Epithelial cell of proximal tubule (primary cell): ENCODE measurements at regions not wholly inside any gene's neighbourhood (a gene's known extent, or its start where the extent isn't known, plus 50 kb on each side); places are given as distances from the start of the nearest gene placed in this dataset.

ENCODE experiments used
- DNase-seq: peaks from one replicate; pipeline ENCODE4 v3.0.0-alpha.2; 2011; ENCODE audit warnings: low read depth
- H3K4me3 ChIP-seq: 2 replicates; pipeline ENCODE4 v1.5.1; 2011; ENCODE audit warnings: low read depth, mild to moderate bottlenecking, low read length
- TF ChIP-seq, protein P1 (sequence below): conservative IDR thresholded peaks from 2 replicates; pipeline ENCODE4 v1.5.1; 2012; ENCODE audit warnings: low read depth, mild to moderate bottlenecking, low read length

DNA sequence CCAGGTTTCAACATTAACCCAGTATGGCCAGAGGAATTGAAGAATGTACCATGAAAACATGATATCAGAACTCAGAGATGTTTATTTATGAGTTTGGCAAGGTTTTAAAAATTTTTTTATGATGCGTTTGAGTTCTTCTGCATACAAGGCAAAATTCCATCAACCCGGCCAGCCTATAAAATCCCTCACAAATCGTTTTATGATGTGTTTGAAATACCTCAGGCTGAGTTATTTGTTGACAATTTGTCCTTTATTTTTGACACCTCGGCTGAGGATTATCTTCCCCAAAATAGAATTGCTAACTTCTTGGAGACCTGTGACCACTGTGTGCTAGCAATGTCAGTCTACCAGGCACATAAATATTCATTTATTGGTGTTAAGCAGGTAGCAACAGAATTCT, 91.9 kb upstream of the SLC24A3 start:
- TF ChIP-seq, protein P1, sequence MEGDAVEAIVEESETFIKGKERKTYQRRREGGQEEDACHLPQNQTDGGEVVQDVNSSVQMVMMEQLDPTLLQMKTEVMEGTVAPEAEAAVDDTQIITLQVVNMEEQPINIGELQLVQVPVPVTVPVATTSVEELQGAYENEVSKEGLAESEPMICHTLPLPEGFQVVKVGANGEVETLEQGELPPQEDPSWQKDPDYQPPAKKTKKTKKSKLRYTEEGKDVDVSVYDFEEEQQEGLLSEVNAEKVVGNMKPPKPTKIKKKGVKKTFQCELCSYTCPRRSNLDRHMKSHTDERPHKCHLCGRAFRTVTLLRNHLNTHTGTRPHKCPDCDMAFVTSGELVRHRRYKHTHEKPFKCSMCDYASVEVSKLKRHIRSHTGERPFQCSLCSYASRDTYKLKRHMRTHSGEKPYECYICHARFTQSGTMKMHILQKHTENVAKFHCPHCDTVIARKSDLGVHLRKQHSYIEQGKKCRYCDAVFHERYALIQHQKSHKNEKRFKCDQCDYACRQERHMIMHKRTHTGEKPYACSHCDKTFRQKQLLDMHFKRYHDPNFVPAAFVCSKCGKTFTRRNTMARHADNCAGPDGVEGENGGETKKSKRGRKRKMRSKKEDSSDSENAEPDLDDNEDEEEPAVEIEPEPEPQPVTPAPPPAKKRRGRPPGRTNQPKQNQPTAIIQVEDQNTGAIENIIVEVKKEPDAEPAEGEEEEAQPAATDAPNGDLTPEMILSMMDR, result no peak
- no peak overlapping the region for H3K4me3 ChIP-seq
- DNase-seq, result no peak

DNA sequence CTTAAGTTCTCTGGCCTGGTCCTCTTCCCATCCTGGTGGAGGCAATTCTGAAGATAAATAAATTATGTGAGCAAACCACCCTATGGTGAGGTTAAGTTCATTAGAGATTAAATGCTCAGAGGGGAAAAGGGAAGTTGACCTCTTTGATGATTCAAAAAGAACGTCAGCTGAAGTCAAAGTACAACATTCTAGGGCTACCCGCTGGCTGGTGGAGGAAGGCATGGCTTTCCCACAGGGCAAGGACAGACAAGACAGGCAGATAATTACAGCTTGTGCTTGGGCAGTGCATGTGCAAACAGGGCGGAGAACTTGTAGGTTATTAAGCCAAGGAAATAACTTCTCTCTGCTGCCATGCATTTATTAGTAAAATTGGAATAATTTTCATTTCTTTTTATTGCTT, 91.0 kb upstream of the SLC24A3 start:
- TF ChIP-seq, protein P1, result no peak
- H3K4me3 ChIP-seq, result no peak overlapping the region

DNA sequence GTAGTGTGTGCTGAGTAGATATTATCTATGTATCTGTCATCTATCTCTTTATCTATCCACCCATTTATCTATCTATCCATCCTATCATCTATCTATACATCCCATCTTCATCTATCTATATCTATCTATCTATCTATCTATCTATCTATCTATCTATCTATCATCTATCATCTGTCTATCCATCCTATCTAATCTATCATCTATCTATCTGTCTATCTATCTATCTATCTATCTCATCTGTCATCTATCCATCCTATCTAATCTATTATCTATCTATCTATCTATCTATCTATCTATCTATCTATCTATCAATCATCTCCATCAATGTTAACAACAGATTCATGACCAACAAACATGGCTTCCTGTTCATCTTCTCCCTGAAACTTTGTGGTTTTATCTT, 90.5 kb upstream of the SLC24A3 start:
- TF ChIP-seq, protein P1, result no peak
- H3K4me3 ChIP-seq, result no peak overlapping the region
- no peak for DNase-seq

More for the DNA sequence above, 91.0 kb upstream of the SLC24A3 start:
- no peak for DNase-seq

DNA sequence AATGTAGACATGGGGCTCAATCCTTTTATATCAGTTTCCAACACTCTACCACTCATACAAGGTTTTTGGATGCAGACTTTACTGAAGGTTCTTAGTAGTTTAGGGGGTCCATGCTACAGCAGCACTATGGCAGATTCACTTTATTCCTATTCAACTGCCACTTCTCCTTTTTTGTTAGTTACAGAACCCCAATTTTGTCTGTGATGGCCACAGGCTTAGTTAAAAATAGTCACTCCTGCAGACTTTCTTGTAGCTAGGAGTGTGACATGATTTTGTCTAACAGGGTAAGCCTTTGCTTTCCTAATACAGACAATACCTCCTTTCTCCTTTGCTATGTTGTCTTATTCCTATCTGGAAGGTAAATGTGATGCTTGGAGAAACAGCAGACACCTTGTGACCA, 90.0 kb upstream of the SLC24A3 start:
- TF ChIP-seq, protein P1, result no peak
- DNase-seq, result no peak
- H3K4me3 ChIP-seq, result no peak overlapping the region

DNA sequence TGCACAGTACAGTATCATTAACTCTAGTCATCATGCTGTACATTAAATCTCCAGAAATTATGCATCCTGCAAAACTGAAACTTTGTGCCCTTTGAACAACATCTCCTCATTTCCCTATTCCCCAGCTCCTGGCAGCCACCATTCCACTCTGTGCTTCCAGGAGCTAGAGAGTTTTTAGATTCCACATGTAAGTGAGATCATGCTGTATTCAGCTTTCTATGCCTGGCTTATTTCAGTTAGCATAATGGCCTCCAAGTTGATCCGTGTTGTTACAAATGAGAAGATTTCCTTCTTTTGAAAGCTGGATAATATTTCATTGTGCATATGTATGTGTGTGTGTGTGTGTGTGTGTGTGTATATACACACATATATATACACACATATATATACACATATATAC, 86.9 kb upstream of the SLC24A3 start:
- DNase-seq, result no peak
- no peak overlapping the region for H3K4me3 ChIP-seq
- TF ChIP-seq, protein P1, result no peak

DNA sequence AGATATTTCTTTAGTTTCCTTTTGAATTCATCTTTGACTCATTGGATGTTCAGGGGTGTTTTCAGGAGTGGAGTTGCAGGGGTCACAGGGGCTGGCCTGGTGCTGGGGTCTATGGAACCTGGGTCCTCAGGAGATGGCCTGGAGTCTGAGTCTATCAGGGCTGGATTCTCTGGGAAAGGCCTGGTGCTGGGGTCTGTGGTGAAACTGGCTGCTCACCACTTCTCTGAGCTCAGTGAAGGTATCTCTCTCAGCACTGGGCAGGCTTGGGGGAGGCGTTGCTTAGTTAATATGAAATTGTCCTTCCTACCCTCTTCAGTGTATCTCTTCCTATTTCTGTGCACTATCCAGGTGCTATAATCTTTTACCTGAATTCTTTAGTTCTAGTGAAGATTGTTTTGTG, 83.1 kb upstream of the SLC24A3 start:
- DNase-seq, result no peak
- TF ChIP-seq, protein P1, result no peak

DNA sequence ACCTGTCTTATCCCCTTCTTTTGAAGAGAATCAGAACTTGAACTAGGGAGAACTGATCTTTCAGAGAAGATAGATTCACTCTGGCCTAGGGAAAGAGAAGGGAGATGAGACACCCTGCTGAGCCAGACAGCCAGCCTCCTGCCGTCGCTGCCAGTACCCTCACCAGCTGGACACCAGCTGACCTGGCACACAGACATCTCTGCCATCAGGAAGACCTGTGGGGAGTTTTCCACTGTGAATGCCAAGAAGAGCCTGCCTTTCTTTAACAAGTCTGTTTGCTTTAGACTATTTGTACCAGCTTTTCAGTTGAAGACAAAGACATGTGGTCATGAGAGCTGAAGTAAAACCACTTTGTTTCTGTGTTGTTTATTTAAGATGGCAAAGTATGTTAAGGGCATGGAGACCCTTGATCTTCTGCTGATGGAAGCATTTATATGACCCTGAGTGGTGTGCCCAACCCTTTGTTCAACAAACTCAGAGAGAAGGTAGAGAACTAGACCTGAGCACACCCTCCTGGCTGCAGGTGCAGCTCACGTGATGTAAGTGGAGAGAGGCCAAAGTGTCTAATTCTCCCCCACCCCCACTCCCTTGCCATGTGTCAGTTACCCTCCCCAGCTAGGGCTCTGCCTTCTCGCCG, 82.3 kb upstream of the SLC24A3 start:
- DNase-seq, result no peak
- TF ChIP-seq, protein P1, result no peak
- H3K4me3 ChIP-seq, result no peak overlapping the region

More for the DNA sequence above, 83.1 kb upstream of the SLC24A3 start:
- no peak overlapping the region for H3K4me3 ChIP-seq
